K562 (cell line): ENCODE measurements at regions not wholly inside any gene's neighbourhood (a gene's known extent, or its start where the extent isn't known, plus 50 kb on each side); places are given as distances from the start of the nearest gene placed in this dataset.

Experiments used
- PCBP2 ChIP-seq: fragments of 200-400 bp; formaldehyde crosslinking; IDR thresholded peaks from 2 replicates; pipeline ENCODE4 v1.6.1; 2018; ENCODE audit warnings: low read length, low read depth, mild to moderate bottlenecking, moderate library complexity; ENCODE audit not compliant: poor library complexity, severe bottlenecking
- PYGO2 ChIP-seq: fragments of 450-650 bp; IDR thresholded peaks from 2 replicates; pipeline ENCODE4 v1.6.1; 2016; ENCODE audit warnings: mild to moderate bottlenecking, missing genetic modification characterization, moderate library complexity, missing compliant biosample characterization
- ZBTB5 ChIP-seq: fragments of 450-650 bp; IDR thresholded peaks from 2 replicates; pipeline ENCODE4 v1.6.1; 2017; ENCODE audit warnings: antibody characterized with exemption
- ZNF274 ChIP-seq: IDR thresholded peaks from 2 replicates; pipeline ENCODE4 v1.6.1; 2011; ENCODE audit warnings: low read depth, mild to moderate bottlenecking, low read length, moderate library complexity, borderline replicate concordance
- ZNF592 ChIP-seq: fragments of 450-650 bp; IDR thresholded peaks from 2 replicates; pipeline ENCODE4 v1.6.1; 2017; ENCODE audit warnings: antibody characterized with exemption, mild to moderate bottlenecking
- TF ChIP-seq, protein P1 (sequence below): fragments of 450-650 bp; IDR thresholded peaks from 2 replicates; pipeline ENCODE4 v1.7.1; 2018; ENCODE audit warnings: mild to moderate bottlenecking, low read depth; ENCODE audit not compliant: partially characterized antibody

DNA sequence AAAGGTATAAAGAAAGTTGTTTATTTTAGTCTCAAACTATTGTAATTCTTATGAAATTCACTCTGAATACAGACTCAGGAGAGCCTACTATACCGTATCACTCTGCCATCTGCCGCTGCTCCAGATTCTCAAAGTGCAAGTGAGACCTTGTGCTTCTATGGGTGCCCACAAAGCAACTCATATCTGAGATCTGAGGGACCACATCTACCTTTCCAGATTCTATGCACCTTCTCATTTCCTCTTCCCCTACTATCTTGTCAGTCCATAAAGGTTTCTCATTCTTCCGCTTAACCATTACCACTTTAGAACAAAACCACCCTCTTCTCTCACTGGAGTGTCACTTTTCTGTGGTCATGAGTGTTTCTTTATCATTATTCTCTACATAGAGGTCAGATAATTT lies 1236.9 kb downstream of the DIAPH3 start (continued):
- TF ChIP-seq ZNF592: no peak
- TF ChIP-seq PYGO2 (tag): no peak
- TF ChIP-seq, protein P1, sequence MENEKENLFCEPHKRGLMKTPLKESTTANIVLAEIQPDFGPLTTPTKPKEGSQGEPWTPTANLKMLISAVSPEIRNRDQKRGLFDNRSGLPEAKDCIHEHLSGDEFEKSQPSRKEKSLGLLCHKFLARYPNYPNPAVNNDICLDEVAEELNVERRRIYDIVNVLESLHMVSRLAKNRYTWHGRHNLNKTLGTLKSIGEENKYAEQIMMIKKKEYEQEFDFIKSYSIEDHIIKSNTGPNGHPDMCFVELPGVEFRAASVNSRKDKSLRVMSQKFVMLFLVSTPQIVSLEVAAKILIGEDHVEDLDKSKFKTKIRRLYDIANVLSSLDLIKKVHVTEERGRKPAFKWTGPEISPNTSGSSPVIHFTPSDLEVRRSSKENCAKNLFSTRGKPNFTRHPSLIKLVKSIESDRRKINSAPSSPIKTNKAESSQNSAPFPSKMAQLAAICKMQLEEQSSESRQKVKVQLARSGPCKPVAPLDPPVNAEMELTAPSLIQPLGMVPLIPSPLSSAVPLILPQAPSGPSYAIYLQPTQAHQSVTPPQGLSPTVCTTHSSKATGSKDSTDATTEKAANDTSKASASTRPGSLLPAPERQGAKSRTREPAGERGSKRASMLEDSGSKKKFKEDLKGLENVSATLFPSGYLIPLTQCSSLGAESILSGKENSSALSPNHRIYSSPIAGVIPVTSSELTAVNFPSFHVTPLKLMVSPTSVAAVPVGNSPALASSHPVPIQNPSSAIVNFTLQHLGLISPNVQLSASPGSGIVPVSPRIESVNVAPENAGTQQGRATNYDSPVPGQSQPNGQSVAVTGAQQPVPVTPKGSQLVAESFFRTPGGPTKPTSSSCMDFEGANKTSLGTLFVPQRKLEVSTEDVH: no peak
- TF ChIP-seq ZBTB5: no peak
- no peak for TF ChIP-seq PCBP2
- no peak for TF ChIP-seq ZNF274
